Testis (tissue), 2 donors: ENCODE measurements at regions not wholly inside any gene's neighbourhood (a gene's known extent, or its start where the extent isn't known, plus 50 kb on each side); places are given as distances from the start of the nearest gene placed in this dataset.
"Not testable (repeated sequence)": the region's sequence is repeated elsewhere in the genome, so short reads cannot be mapped to it uniquely, and the experiment has no call there.

Experiments
- DNase-seq: peaks from one replicate; pipeline ENCODE4 v3.0.0-alpha.2; 2019
- H3K27ac ChIP-seq, 2 donors: fragments of 200-600 bp; sonication (generic); one replicate each; pipeline ENCODE4 v1.5.1; 2019
- H3K27me3 ChIP-seq: fragments of 200-600 bp; sonication (generic); one replicate; pipeline ENCODE4 v1.5.1; 2019
- H3K36me3 ChIP-seq: fragments of 200-600 bp; sonication (generic); one replicate; pipeline ENCODE4 v1.5.1; 2017; ENCODE audit warnings: low read depth; ENCODE audit errors: missing control alignments
- H3K4me1 ChIP-seq: fragments of 200-600 bp; sonication (generic); one replicate; pipeline ENCODE4 v1.5.1; 2019
- H3K4me3 ChIP-seq, 2 donors: fragments of 200-600 bp; sonication (generic); one replicate each; pipeline ENCODE4 v1.5.1; 2017 to 2019
- H3K9me3 ChIP-seq: fragments of 200-600 bp; sonication (generic); one replicate; pipeline ENCODE4 v1.5.1; 2017
- WGBS, 2 donors: methylation state at CpG; one replicate each; pipeline ENCODE4 v1.1.5; 2018; 5-methylcytosine and 5-hydroxymethylcytosine counted together
- intact Hi-C: fragments of 100-400 bp; cut with DNase I; formaldehyde crosslinking; loops from one replicate; pipeline ENCODE4 v1.15.1; 2023; ENCODE audit warnings: low total_unique reads

DNA sequence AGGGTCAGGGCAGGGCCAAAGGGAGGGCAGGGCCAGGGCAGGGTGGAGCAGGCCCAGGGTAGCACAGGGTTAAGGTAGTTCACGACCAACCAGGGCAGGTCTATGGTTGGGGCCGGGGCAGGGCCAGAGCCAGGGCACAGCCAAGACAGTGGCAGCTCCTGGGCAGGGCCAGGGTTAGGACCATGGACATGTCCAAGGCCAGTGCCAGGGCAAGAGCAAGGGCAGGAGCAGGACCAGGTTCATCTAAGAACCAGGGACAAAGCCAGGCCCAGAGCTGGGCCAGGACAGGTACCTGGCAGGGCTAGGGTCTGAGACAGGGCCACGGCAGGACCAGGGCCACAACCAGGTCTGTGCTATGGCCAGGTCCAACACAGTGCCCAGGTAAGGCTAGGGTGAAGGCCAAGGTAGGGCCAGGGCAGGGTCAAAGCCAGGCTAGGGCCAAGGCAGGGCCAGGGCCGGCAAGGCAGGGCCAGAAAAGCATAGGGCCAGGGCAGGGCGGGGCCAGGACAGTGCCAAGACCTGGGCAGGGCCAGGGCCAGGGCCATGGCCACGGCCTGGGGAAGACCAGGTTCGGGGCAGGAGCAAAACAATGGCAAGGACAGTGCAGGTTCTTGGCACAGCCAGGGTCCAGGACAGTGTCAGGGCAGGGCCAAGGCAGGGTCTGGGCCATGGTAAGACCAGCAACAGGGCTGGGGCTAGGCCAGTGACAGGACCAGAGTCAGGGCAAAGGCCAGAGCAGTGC is 2874.4 kb downstream of the RPIA start:
- WGBS, 2 donors: 80 to 83% methylated on average over 3 to 7 of the region's 7 CpGs
- intact Hi-C loops, H3K9me3 ChIP-seq, H3K36me3 ChIP-seq, H3K27me3 ChIP-seq, H3K27ac ChIP-seq, DNase-seq, H3K4me3 ChIP-seq, H3K4me1 ChIP-seq: not testable (repeated sequence)

DNA sequence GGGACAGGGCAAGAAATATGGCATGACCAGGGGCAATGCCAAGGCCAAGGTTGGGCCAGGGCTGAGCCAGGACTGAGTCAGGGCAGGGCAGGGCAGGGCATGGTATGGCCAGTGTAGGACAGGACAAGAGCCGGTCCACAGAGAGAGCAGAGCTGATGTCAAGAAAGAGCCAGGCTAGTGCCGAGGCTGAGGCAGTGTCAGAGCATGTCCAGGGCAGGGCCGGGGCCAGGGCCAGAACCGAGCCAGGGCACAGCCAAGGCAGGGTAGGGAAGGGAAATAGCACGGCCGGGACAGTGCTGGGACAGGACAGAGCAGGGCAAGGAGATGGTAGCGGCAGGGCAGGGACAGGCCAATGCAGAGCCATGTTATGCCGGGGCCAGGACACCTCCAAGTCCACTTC is 2875.1 kb downstream of the RPIA start:
- H3K27ac ChIP-seq, DNase-seq, H3K9me3 ChIP-seq, H3K27me3 ChIP-seq, H3K36me3 ChIP-seq, intact Hi-C loops, H3K4me3 ChIP-seq, H3K4me1 ChIP-seq: not testable (repeated sequence)
- 95 to 96% methylated on average over 7 of the region's 8 CpGs for WGBS, 2 donors

DNA sequence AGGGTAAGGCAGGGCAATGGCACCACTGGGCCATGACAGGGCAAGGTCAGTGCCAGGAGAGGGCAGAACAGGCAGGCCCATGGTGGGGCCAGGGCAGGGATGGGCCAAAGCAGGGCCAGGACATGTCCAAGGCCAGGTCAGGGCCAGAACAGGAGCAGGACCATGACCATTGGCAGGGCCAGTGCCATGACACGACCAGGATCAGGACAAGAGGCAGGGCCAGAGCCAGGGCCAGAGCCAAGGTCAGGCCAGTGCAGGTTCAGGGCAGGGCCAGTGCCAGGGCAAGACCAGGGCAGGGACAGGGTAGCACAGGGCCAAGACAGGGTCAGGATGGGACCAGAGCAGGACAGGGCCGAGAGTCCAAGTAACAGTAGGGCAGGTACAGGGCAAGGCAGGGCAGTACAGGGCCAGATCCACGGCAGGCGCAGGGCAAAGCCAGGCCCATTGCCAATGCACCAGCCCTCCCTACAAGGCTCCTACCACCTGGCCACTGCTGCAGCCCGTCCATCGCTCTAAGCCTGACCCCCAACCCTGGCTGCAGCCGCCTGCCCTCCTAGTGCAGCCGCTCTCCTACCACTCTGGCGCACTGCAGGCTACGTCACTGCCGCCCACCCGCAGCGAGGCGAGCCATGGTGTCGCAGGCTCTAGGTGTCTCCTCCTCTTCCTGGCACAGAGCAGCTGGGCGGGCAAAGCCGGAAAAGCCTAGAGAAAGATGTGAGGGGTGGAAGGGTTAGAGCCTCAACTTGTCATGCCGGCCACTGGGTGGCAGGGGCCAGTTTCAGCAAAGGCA is 2876.3 kb downstream of the RPIA start:
- intact Hi-C loops, H3K27ac ChIP-seq, H3K9me3 ChIP-seq, H3K4me1 ChIP-seq, H3K4me3 ChIP-seq, H3K27me3 ChIP-seq, DNase-seq, H3K36me3 ChIP-seq: not testable (repeated sequence)
- WGBS, 2 donors: 81 to 87% methylated on average over 11 to 14 of the region's 18 CpGs

DNA sequence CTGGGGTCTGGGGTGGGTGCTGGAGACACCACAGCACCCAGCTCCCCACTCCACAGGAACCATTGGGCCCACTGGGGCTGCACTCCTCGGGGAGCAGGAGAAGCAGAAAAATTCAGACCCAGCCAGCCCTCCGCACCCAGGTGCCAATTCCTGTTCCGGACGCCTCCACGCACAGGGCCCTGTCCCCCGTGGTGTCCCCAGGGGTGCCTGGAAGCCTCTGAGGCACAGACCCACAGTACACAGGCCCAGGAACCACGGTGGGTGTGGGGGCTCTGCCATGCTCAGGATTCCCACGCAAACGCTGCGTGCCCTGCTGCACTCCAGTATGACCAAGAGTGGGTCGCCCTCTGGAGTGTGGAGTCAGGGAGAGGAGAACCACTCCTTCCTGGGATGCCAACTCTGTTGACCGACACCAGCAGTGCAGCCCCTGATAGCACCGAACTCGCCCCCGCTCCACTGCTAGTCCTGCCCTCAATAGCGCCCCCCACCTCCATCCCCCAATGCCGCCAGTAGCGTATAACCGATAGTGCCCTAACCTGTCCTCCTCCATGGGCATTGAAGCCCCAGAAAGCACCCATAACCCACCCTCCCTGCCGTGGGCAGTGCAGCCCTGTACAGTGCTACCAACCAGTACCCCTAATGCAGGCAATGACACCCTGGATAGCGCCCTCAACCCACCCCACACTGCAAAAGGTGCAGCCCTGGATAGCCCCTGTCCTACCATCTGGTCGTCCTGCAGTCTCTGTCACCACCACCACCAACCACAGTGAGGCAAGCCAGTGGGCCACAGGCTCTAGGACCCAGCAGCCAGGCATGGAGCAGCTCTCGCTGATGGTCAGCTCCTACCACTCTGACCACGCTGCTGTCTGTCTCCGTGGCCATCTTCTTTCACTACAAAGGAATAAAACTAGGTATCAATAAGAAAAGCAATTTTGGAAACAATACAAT is 2877.2 kb downstream of the RPIA start:
- H3K27ac ChIP-seq, H3K4me1 ChIP-seq, H3K4me3 ChIP-seq, H3K27me3 ChIP-seq, H3K9me3 ChIP-seq, DNase-seq, H3K36me3 ChIP-seq, intact Hi-C loops: not testable (repeated sequence)
- 88% methylated on average over 13 of the region's 25 CpGs; no CpG with 5 or more reads in 1 of the 2 donors for WGBS, 2 donors

DNA sequence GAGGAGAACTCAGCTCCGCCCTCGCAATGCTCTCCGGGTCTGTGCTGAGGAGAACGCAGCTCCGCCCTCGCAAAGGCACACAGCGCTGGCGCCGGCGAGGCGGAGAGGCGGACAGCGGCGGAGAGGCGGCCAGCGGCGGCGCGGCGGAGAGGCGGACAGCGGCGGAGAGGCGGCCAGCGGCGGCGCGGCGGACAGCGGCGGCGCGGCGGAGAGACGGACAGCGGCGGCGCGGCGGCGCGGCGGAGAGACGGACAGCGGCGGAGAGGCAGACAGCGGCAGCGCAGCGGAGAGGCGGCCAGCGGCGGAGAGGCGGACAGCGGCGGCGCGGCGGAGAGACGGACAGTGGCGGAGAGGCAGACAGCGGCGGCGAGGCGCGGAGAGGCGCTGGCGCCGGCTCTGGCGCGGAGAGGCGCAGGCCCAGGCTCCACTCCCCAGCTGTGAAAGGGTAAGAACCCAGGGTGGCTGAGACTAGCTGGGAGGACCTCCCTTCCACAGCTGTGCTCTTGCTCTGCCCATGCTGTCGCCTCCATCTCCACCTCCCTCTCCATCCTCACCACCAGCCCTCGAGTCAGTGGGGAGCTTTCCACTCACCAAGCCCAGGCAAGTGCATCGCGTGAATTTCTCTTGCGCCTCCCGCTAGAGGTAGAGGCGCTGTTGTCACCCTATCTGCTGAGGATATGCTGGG is 2879.9 kb downstream of the RPIA start:
- H3K4me3 ChIP-seq: peak overlapping the region; percentile 29 to 55
- H3K36me3 ChIP-seq, DNase-seq, intact Hi-C loops, H3K4me1 ChIP-seq, H3K27me3 ChIP-seq, H3K27ac ChIP-seq, H3K9me3 ChIP-seq: not testable (repeated sequence)
- 69 to 80% methylated on average over 55 to 78 of the region's 78 CpGs for WGBS, 2 donors

DNA sequence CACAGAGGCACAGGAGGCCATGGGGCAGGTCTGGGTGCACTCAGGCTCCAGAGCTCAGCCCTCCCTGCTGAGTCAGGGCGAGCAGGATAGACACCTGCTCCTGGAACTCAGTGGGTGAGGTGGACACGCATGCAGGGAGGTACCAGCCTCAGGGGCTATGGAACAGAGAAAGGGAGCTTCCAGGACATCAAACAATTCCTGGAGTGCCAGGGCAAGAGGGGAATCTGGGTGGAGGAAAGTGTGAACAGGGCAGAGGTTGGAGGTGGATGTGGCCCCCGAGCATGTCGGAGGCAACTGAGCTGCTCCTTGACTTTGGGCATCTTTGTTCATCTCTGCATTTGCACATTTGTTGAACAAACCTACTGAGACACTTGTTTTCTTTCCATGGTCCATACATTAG is 2881.5 kb downstream of the RPIA start:
- WGBS, 2 donors: 78 to 88% methylated on average over 4 of the region's 4 CpGs
- H3K36me3 ChIP-seq, H3K9me3 ChIP-seq, H3K4me1 ChIP-seq, H3K27ac ChIP-seq, intact Hi-C loops, H3K4me3 ChIP-seq, DNase-seq, H3K27me3 ChIP-seq: not testable (repeated sequence)

DNA sequence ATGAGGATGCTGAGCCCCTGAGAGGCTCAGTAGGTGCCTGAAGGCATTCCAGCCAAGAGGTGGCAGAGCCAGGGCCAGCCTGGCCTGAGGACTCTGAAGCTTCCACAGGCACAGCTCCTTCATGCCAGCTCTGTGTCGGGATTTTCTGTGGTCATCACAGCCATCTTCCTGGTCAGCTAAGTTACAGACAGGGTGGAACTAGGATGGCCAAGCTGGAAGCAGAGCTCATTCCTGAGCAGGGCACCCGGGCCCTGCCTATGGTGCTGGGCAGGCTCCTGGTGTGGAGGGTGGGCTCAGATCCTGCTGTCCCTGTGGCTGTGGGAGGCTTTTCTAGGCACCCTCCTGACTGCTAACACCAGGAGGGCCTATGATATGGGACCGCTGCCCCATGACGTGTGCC is 2882.3 kb downstream of the RPIA start:
- H3K27ac ChIP-seq, H3K4me3 ChIP-seq, H3K9me3 ChIP-seq, DNase-seq, intact Hi-C loops, H3K27me3 ChIP-seq, H3K4me1 ChIP-seq, H3K36me3 ChIP-seq: not testable (repeated sequence)
- 90 to 92% methylated on average over 1 to 2 of the region's 4 CpGs for WGBS, 2 donors

DNA sequence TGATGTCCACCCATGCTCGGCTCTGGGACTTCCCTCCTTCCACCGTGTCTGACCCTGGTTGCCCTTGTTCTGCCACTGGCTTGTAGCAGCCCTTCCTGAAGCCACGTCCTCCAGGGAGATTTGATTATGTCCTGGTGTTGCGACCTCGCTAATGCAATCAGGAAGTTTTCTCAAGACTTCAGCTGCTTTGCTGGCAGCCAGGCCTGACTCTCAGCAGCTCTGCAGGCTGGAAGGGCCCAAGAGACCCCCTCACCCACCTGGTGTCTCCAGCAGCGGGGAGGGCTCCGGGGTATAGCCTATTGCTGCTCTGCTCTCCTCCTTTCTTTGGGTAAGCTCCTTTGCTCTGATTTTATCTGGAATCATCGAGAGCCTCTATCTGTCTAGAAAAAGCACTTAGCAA is 2882.8 kb downstream of the RPIA start:
- H3K4me3 ChIP-seq, H3K36me3 ChIP-seq, H3K27me3 ChIP-seq, H3K9me3 ChIP-seq, intact Hi-C loops, H3K4me1 ChIP-seq, H3K27ac ChIP-seq, DNase-seq: not testable (repeated sequence)
- WGBS, 2 donors: 81 to 91% methylated on average over 5 of the region's 8 CpGs

DNA sequence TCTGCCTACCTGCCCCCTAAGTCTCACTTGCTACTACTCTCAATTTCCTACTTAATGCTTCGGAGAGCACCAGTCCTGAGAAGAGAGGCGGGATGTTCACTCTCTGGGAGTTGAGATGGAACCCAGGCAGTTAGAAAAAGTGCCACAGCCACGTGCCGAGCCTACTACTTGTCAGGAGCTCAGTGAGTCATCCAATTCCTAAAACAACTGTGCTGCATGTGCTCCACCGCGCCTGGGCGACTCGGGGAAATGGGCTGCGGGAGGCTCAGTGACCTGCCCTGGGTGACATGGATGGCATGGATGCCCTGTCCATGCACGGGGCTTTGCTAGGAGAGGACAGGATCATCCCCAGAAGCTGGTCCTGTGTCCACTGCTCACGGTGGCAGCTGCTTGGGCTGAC is 2884.2 kb downstream of the RPIA start:
- WGBS, 2 donors: 83 to 87% methylated on average over 11 of the region's 11 CpGs
- intact Hi-C loops, H3K27ac ChIP-seq, DNase-seq, H3K27me3 ChIP-seq, H3K4me3 ChIP-seq, H3K9me3 ChIP-seq, H3K36me3 ChIP-seq, H3K4me1 ChIP-seq: not testable (repeated sequence)

DNA sequence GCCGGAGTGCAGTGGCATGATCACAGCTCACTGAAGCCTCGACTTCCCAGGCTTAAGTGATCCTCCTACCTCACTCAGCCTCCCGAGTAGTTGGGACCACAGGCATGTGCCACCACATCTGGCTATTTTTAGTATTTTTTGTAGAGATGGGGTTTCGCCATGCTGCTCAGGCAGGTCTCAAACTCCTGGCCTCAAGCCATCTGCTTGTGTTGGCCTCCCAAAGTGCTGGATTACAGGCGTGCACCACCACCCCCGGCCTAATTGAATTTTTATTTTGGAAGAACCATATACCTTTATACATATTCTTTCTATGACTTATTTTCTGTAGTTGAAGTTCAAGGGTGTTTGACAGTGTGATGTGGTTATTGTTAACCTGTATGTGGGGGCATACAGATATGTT is 2885.9 kb downstream of the RPIA start:
- DNase-seq, H3K4me3 ChIP-seq, H3K4me1 ChIP-seq, H3K36me3 ChIP-seq, intact Hi-C loops, H3K27me3 ChIP-seq, H3K27ac ChIP-seq, H3K9me3 ChIP-seq: not testable (repeated sequence)
- 74 to 92% methylated on average over 6 of the region's 6 CpGs for WGBS, 2 donors

DNA sequence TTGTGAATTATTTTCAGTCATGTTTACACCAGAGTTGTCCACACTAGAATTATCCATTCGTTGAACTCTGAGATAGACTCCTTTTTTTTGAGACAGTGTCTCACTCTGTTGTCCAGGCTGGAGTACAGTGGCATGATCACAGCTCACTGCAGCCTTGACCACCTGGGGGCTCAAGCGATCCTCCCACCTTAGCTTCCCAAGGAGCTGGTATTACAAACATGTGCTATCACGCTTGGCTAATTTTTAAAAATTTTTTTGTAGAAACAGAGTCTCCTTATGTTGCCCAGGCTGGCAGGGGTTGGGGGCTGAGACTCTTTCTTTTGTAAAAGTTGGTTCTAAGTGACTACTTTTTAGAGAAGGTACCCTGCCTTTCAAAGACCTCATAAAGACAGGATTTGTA is 2887.2 kb downstream of the RPIA start:
- intact Hi-C loops, H3K36me3 ChIP-seq, H3K4me3 ChIP-seq, H3K27me3 ChIP-seq, DNase-seq, H3K4me1 ChIP-seq, H3K9me3 ChIP-seq, H3K27ac ChIP-seq: not testable (repeated sequence)
- 69 to 77% methylated on average over 3 of the region's 3 CpGs for WGBS, 2 donors
